H1 (cell line): ENCODE measurements at regions not wholly inside any gene's neighbourhood (a gene's known extent, or its start where the extent isn't known, plus 50 kb on each side); places are given as distances from the start of the nearest gene placed in this dataset.

ENCODE experiments used
- CTBP2 ChIP-seq: IDR thresholded peaks from 2 replicates; pipeline ENCODE4 v1.7.0; 2011; ENCODE audit warnings: borderline replicate concordance, mild to moderate bottlenecking, moderate library complexity, mixed read lengths, low read length; ENCODE audit not compliant: insufficient read depth, insufficient read length
- FOSL1 ChIP-seq: IDR thresholded peaks from 2 replicates; pipeline ENCODE4 v1.6.1; 2011; ENCODE audit warnings: mild to moderate bottlenecking, low read depth, low read length, moderate library complexity; ENCODE audit not compliant: insufficient read depth
- KDM4A ChIP-seq: IDR thresholded peaks from one replicate; pipeline ENCODE4 v1.7.1; 2012; ENCODE audit warnings: low read depth, mild to moderate bottlenecking, moderate library complexity, low read length, inconsistent platforms; ENCODE audit not compliant: severe bottlenecking

DNA sequence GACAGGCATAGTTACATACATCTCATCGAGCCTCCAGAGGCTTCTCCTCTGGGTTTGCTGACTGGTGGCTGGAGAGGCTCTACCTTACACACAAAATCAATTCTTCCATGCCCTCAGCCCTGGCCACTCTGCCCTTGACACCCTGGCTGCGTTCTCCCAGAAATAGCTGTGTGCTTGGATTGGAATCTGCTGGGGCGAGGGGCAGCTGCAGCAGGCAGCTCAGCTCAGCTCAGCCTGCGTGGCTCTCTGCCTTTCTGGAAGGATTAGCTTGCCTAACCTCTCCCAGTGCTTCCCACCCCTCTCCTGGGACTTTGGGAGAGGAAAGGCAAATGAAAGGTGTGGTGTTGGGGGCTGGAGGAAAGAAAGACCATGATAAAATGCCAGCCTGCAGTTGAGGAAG lies 216.1 kb downstream of the ENGASE start (continued):
- TF ChIP-seq CTBP2 = no peak
- TF ChIP-seq KDM4A = no peak
- TF ChIP-seq FOSL1 = no peak
